Left lung (tissue), 4 donors: ENCODE measurements at regions not wholly inside any gene's neighbourhood (a gene's known extent, or its start where the extent isn't known, plus 50 kb on each side); places are given as distances from the start of the nearest gene placed in this dataset.

Experiments
- ATAC-seq: fragments of 200-7000 bp; cut with Tn5 transposase; one replicate; pipeline ENCODE4 v1.9.1; 2020; ENCODE audit warnings: moderate library complexity
- DNase-seq, 4 donors: peaks; one replicate each; pipeline ENCODE4 v3.0.0-alpha.2; 2013 to 2020
- H3K27ac ChIP-seq, 2 donors: fragments of 200-600 bp; sonication (generic) in 1 of 2; one replicate each; pipeline versions ENCODE4 v1.5.0 to v1.8.0; 2020 to 2021
- H3K27me3 ChIP-seq, 2 donors: fragments of 200-600 bp; sonication (generic) in 1 of 2; one replicate each; pipeline versions ENCODE4 v1.5.0 to v1.8.0; 2020 to 2021
- H3K36me3 ChIP-seq, 2 donors: fragments of 200-600 bp; sonication (generic) in 1 of 2; one replicate each; pipeline versions ENCODE4 v1.5.0 to v1.8.0; 2020 to 2021
- H3K4me1 ChIP-seq, 2 donors: fragments of 200-600 bp; one replicate each; pipeline ENCODE4 v1.8.0; 2021
- H3K4me3 ChIP-seq, 2 donors: fragments of 200-600 bp; sonication (generic) in 1 of 2; one replicate each; pipeline versions ENCODE4 v1.5.0 to v1.8.0; 2020 to 2021; ENCODE audit warnings: mild to moderate bottlenecking in 1 of 2
- H3K9me3 ChIP-seq, 2 donors: fragments of 200-600 bp; sonication (generic) in 1 of 2; one replicate each; pipeline versions ENCODE4 v1.5.0 to v1.8.0; 2020 to 2021
- intact Hi-C, 2 donors: fragments of 100-400 bp; cut with DNase I; formaldehyde crosslinking; loops; one replicate each; pipeline versions ENCODE4 v1.11.2 to v1.14.2; 2022
- TF ChIP-seq, protein P1 (sequence below), 2 donors: fragments of 200-600 bp; sonication (generic) in 1 of 2; IDR thresholded peaks; one replicate each; pipeline versions ENCODE4 v1.5.0 to v1.8.0; 2021; ENCODE audit warnings: antibody characterized with exemption in 2 of 2
- donor health status: DM: no; HTN: yes; CAD: no.
- donor health status: DM: no; HTN: no; CAD: no.

DNA sequence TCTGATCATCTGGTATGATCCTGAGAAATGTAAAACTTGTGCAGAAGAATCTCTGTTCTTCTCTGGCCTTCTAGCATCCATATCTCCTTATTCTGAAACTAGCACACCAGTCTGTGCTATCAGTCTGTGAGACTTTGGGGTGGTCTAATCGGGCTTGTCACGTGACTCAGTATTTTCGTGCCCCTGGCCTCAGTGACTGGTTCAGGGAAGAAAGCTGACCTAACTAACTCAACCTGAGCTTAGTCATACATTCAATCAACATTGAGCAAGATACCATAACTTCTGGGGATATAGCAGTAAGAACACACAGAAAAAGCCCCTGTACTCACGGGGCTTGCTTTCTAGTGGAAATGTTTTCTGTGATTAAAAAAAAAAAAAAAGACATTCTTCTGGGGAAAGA is 109.3 kb downstream of the DKK1 start:
- H3K4me1 ChIP-seq, result no peaks in the 10 kb centered on the region
- H3K36me3 ChIP-seq, result no peaks in the 10 kb centered on the region
- TF ChIP-seq, protein P1, sequence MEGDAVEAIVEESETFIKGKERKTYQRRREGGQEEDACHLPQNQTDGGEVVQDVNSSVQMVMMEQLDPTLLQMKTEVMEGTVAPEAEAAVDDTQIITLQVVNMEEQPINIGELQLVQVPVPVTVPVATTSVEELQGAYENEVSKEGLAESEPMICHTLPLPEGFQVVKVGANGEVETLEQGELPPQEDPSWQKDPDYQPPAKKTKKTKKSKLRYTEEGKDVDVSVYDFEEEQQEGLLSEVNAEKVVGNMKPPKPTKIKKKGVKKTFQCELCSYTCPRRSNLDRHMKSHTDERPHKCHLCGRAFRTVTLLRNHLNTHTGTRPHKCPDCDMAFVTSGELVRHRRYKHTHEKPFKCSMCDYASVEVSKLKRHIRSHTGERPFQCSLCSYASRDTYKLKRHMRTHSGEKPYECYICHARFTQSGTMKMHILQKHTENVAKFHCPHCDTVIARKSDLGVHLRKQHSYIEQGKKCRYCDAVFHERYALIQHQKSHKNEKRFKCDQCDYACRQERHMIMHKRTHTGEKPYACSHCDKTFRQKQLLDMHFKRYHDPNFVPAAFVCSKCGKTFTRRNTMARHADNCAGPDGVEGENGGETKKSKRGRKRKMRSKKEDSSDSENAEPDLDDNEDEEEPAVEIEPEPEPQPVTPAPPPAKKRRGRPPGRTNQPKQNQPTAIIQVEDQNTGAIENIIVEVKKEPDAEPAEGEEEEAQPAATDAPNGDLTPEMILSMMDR (IDR thresholded peaks at IDR 0.05), result no peak
- H3K9me3 ChIP-seq, result no peaks in the 10 kb centered on the region
- no peaks in the 10 kb centered on the region for H3K27me3 ChIP-seq
- no peak overlapping the region for H3K27ac ChIP-seq
- intact Hi-C loops, result no loop called here
- H3K4me3 ChIP-seq, result no peak overlapping the region
- DNase-seq (no peak), ATAC-seq (no peak)

DNA sequence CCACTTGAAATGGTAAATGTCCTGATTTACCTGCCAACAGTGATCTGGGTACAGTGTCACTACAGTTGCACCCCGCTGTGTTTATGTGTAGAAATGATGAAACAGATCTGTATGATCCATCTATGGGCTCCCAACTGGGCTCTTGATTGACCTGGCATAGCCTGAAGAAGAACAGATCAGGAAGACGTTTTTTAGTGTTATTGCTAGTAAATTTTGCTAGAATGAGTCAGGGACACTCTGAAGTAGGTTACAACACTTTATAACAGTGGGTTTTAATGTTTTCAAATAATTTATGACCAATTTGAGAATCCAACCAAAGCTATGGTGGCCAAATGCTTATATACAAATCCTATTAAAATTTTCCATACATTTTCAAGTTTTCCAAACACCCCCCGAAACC is 110.3 kb downstream of the DKK1 start:
- intact Hi-C loops, result no loop called here
- DNase-seq (no peak), ATAC-seq (no peak)
- no peak overlapping the region for H3K27ac ChIP-seq
- no peaks in the 10 kb centered on the region for H3K4me1 ChIP-seq
- no peaks in the 10 kb centered on the region for H3K27me3 ChIP-seq
- H3K4me3 ChIP-seq, result no peak overlapping the region
- no peaks in the 10 kb centered on the region for H3K9me3 ChIP-seq
- H3K36me3 ChIP-seq, result no peaks in the 10 kb centered on the region
- TF ChIP-seq, protein P1 (IDR thresholded peaks at IDR 0.05), result no peak

DNA sequence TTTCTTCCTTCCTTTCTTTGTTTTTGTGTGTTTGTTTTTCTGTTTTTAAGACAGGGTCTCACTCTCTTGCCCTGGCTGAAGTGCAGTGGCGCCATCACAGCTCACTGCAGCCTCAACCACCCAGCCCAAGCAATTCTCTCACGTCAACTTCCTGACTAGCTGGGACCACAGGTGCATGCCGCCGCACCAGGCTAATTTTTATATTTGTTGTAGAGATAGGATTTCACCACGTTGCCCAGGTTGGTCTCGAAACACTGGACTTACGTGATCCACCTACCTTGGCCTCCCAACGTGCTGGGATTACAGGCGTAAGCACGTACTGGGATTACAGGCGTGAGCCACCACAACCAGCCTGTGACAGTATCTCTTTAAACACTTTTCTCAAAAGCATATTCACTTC is 120.7 kb downstream of the DKK1 start:
- no peaks in the 10 kb centered on the region for H3K27me3 ChIP-seq
- no peak overlapping the region for H3K27ac ChIP-seq
- TF ChIP-seq, protein P1 (IDR thresholded peaks at IDR 0.05), result no peak
- H3K9me3 ChIP-seq, result no peaks in the 10 kb centered on the region
- H3K4me3 ChIP-seq, result no peak overlapping the region
- H3K36me3 ChIP-seq, result no peaks in the 10 kb centered on the region
- intact Hi-C loops, result no loop called here
- ATAC-seq (no peak), DNase-seq (no peak)
- no peaks in the 10 kb centered on the region for H3K4me1 ChIP-seq

DNA sequence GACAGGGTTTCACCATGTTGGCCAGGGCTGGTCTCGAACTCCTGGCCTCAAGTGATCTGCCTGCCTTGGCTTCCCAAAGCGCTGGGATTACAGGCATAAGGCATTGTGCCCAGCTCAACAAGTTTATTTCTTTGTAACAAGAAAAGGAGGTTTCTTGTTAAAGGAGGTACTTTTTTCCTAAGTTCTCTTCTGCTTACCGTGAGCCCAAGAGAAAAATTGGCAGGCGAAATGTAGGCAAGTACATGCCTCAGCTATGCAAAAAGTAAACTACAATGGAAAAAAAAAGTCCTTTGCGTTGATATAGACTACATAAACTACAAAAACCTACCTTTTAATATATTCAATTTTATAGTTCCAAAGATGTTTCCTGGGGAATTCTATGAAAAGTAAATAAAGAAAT is 122.6 kb downstream of the DKK1 start:
- no peak overlapping the region for H3K4me3 ChIP-seq
- H3K36me3 ChIP-seq, result no peaks in the 10 kb centered on the region
- DNase-seq (no peak), ATAC-seq (no peak)
- intact Hi-C loops, result no loop called here
- TF ChIP-seq, protein P1 (IDR thresholded peaks at IDR 0.05), result no peak
- H3K4me1 ChIP-seq, result no peaks in the 10 kb centered on the region
- H3K9me3 ChIP-seq, result no peaks in the 10 kb centered on the region
- H3K27me3 ChIP-seq, result no peaks in the 10 kb centered on the region
- H3K27ac ChIP-seq, result no peak overlapping the region

DNA sequence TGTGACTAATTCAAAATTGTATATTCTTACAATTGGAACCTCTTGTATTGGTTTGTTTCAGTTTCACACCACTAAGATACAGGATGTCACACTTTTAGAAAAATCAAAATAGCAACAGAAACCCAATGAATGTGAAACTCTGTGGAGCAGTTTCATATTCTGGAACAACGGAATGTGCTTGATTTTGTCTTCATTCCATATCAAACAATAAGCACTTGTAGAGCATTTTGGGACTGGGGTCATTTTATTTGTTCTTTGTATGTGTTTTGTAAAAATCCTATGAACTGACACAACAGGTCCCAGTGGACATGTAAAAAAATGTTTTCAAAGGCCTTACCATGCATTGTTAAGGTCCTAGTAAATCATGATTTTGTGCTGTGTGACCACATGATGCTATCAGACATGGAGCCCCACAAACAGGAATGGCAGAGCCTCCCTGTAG is 123.1 kb downstream of the DKK1 start:
- H3K27ac ChIP-seq, result no peak overlapping the region
- H3K4me1 ChIP-seq, result no peaks in the 10 kb centered on the region
- no peaks in the 10 kb centered on the region for H3K36me3 ChIP-seq
- H3K9me3 ChIP-seq, result no peaks in the 10 kb centered on the region
- TF ChIP-seq, protein P1 (IDR thresholded peaks at IDR 0.05), result no peak
- intact Hi-C loops, result no loop called here
- no peak for DNase-seq
- H3K27me3 ChIP-seq, result no peaks in the 10 kb centered on the region
- H3K4me3 ChIP-seq, result no peak overlapping the region
- ATAC-seq, result no peak
